A549 (cell line): ENCODE measurements at regions not wholly inside any gene's neighbourhood (a gene's known extent, or its start where the extent isn't known, plus 50 kb on each side); places are given as distances from the start of the nearest gene placed in this dataset.

ENCODE experiments used
- ATAC-seq, 2 experiments: fragments of 200-7000 bp in 1 of 2; fragments of >200 bp in 1 of 2; cut with Nextera tagmentation in 1 of 2; cut with Tn5 transposase in 1 of 2; 3 replicates each; pipeline versions ENCODE4 v1.8.0 to v1.9.1; 2018 to 2020; ENCODE audit warnings: mild to moderate bottlenecking in 1 of 2, moderate library complexity in 1 of 2
- CTCF ChIA-PET: fragments of 300-600 bp; sonication (Branson Sonifier 250); formaldehyde crosslinking; extraction: SDS; loops from one replicate; lab custom pipeline; 2021; ENCODE audit warnings: antibody characterized with exemption, inconsistent platforms; lab: Yijun Ruan, JAX
- POLR2A ChIA-PET: fragments of 350-600 bp; formaldehyde crosslinking; extraction: SDS; loops from one replicate; lab custom pipeline; 2021; ENCODE audit warnings: antibody characterized with exemption, inconsistent platforms; lab: Yijun Ruan, JAX
- DNase-seq, 2 experiments: peaks; one replicate each; pipeline versions ENCODE4 v3.0.0 to v3.0.0-alpha.2; 2011 to 2016; ENCODE audit warnings: low read depth in 1 of 2, low spot score in 1 of 2
- FAIRE-seq: peaks from 2 replicates; lab custom pipeline; 2011; peaks lifted over from hg19 to GRCh38; lab: Jason Lieb, UNC
- H3K27ac ChIP-seq, 2 experiments: fragments of >200 bp; sonication (Bioruptor Twin); formaldehyde crosslinking; 3 replicates each; pipeline ENCODE4 v1.5.1; 2016 to 2017
- H3K4me1 ChIP-seq: fragments of >200 bp; sonication (Bioruptor Twin); formaldehyde crosslinking; 3 replicates; pipeline ENCODE4 v1.6.1; 2016
- H3K4me2 ChIP-seq: fragments of >200 bp; sonication (Bioruptor Twin); formaldehyde crosslinking; 3 replicates; pipeline ENCODE4 v1.6.1; 2016
- H3K4me3 ChIP-seq: fragments of >200 bp; sonication (Bioruptor Twin); formaldehyde crosslinking; 3 replicates; pipeline ENCODE4 v1.5.1; 2016
- H3K9me3 ChIP-seq: fragments of >200 bp; sonication (Bioruptor Twin); formaldehyde crosslinking; 3 replicates; pipeline ENCODE4 v1.6.1; 2016
- CBX2 ChIP-seq: fragments of 200-600 bp; sonication (generic); IDR thresholded peaks from 2 replicates; pipeline ENCODE4 v1.6.1; 2016; ENCODE audit warnings: low read depth, mild to moderate bottlenecking, borderline replicate concordance
- CBX8 ChIP-seq: fragments of 200-600 bp; sonication (generic); IDR thresholded peaks from 2 replicates; pipeline ENCODE4 v1.6.1; 2016
- CEBPB ChIP-seq, 2 experiments: fragments of >200 bp in 1 of 2; sonication (Bioruptor Twin) in 1 of 2; formaldehyde crosslinking in 1 of 2; IDR thresholded peaks; 2 replicates each; pipeline ENCODE4 v1.6.1; 2012 to 2016
- CHD4 ChIP-seq: fragments of 200-600 bp; sonication (generic); IDR thresholded peaks from 2 replicates; pipeline ENCODE4 v1.6.1; 2016; ENCODE audit warnings: antibody characterized with exemption, mild to moderate bottlenecking, borderline replicate concordance
- EHMT2 ChIP-seq: fragments of 200-600 bp; sonication (generic); IDR thresholded peaks from 2 replicates; pipeline ENCODE4 v1.6.1; 2016; ENCODE audit warnings: antibody characterized with exemption, low read depth, mild to moderate bottlenecking, moderate library complexity
- EP300 ChIP-seq, 2 experiments: fragments of >200 bp; sonication (Bioruptor Twin); formaldehyde crosslinking; IDR thresholded peaks; 2 replicates in 1 of 2; 3 replicates in 1 of 2; pipeline ENCODE4 v1.6.1; 2016 to 2017
- ESRRA ChIP-seq: fragments of 150-350 bp; IDR thresholded peaks from 2 replicates; pipeline ENCODE4 v1.6.1; 2014; ENCODE audit warnings: mild to moderate bottlenecking, low read length, borderline replicate concordance
- FOSB ChIP-seq: fragments of 250-450 bp; sonication (Bioruptor Pico); IDR thresholded peaks from 2 replicates; pipeline ENCODE4 v1.5.0; 2020; ENCODE audit warnings: mild to moderate bottlenecking, moderate library complexity
- FOXS1 ChIP-seq: fragments of 250-450 bp; sonication (Bioruptor Pico); IDR thresholded peaks from 2 replicates; pipeline ENCODE4 v1.5.0; 2020; ENCODE audit warnings: mild to moderate bottlenecking, moderate library complexity
- HDAC2 ChIP-seq: fragments of 200-600 bp; sonication (generic); IDR thresholded peaks from 2 replicates; pipeline ENCODE4 v1.6.1; 2016
- HOXB5 ChIP-seq: fragments of 250-450 bp; sonication (Bioruptor Pico); IDR thresholded peaks from 2 replicates; pipeline ENCODE4 v1.5.0; 2020; ENCODE audit warnings: mild to moderate bottlenecking, moderate library complexity
- JUN ChIP-seq, 2 experiments: fragments of >200 bp; sonication (Bioruptor Twin); formaldehyde crosslinking; IDR thresholded peaks; 2 replicates in 1 of 2; 3 replicates in 1 of 2; pipeline ENCODE4 v1.6.1; 2016 to 2017
- JUNB ChIP-seq: fragments of >200 bp; sonication (Bioruptor Twin); formaldehyde crosslinking; IDR thresholded peaks from 2 replicates; pipeline ENCODE4 v1.6.1; 2016
- MAFK ChIP-seq: fragments of 450-650 bp; IDR thresholded peaks from 2 replicates; pipeline ENCODE4 v1.6.1; 2014; ENCODE audit not compliant: partially characterized antibody
- MAX ChIP-seq: IDR thresholded peaks from 2 replicates; pipeline ENCODE4 v1.6.1; 2012
- MAZ ChIP-seq: fragments of 150-350 bp; IDR thresholded peaks from 2 replicates; pipeline ENCODE4 v1.6.1; 2014; ENCODE audit warnings: antibody characterized with exemption, low read depth, low read length, borderline replicate concordance
- MYC ChIP-seq: IDR thresholded peaks from 2 replicates; pipeline ENCODE4 v1.6.1; 2012; ENCODE audit warnings: mild to moderate bottlenecking, inconsistent platforms, low read length, improper control_type of control experiment, borderline replicate concordance
- NFE2L2 ChIP-seq: fragments of 150-350 bp; conservative IDR thresholded peaks from 2 replicates; pipeline ENCODE4 v1.6.1; 2014; ENCODE audit warnings: low read length
- NPAS2 ChIP-seq: fragments of 250-450 bp; sonication (Bioruptor Pico); IDR thresholded peaks from 2 replicates; pipeline ENCODE4 v1.8.0; 2022; ENCODE audit warnings: mild to moderate bottlenecking, moderate library complexity, borderline replicate concordance
- PBX3 ChIP-seq: IDR thresholded peaks from 2 replicates; pipeline ENCODE4 v1.6.1; 2012
- PHF8 ChIP-seq: fragments of 200-600 bp; sonication (generic); IDR thresholded peaks from 2 replicates; pipeline ENCODE4 v1.6.1; 2016; ENCODE audit warnings: low read depth, mild to moderate bottlenecking, antibody characterized with exemption, moderate library complexity, borderline replicate concordance
- RCOR1 ChIP-seq: fragments of 150-350 bp; IDR thresholded peaks from 2 replicates; pipeline ENCODE4 v1.6.1; 2014; ENCODE audit warnings: antibody characterized with exemption, low read length, low read depth
- RNF2 ChIP-seq: fragments of 200-600 bp; sonication (generic); IDR thresholded peaks from 2 replicates; pipeline ENCODE4 v1.6.1; 2016; ENCODE audit warnings: low read depth, mild to moderate bottlenecking, antibody characterized with exemption, moderate library complexity, borderline replicate concordance
- SMC3 ChIP-seq: fragments of >200 bp; sonication (Bioruptor Twin); formaldehyde crosslinking; IDR thresholded peaks from 3 replicates; pipeline ENCODE4 v1.6.1; 2018; ENCODE audit warnings: inconsistent platforms
- TFCP2L1 ChIP-seq: fragments of 250-450 bp; sonication (Bioruptor Pico); IDR thresholded peaks from 2 replicates; pipeline ENCODE4 v1.5.0; 2021; ENCODE audit warnings: mild to moderate bottlenecking
- USF2 ChIP-seq: fragments of 450-650 bp; IDR thresholded peaks from 2 replicates; pipeline ENCODE4 v1.6.1; 2014; ENCODE audit warnings: antibody characterized with exemption
- ZC3H11A ChIP-seq: fragments of 450-650 bp; IDR thresholded peaks from 2 replicates; pipeline ENCODE4 v1.6.1; 2014; ENCODE audit warnings: antibody characterized with exemption, mild to moderate bottlenecking
- ZSCAN20 ChIP-seq: fragments of 250-450 bp; sonication (Bioruptor Pico); IDR thresholded peaks from 2 replicates; pipeline ENCODE4 v1.8.0; 2022; ENCODE audit warnings: mild to moderate bottlenecking, moderate library complexity
- WGBS: methylation state at CpG from one replicate; pipeline ENCODE4 v1.1.6; 2017; ENCODE audit errors: missing lambda C conversion rate; 5-methylcytosine and 5-hydroxymethylcytosine counted together
- TF ChIP-seq, protein P1 (sequence below): fragments of >200 bp; sonication (Bioruptor Twin); formaldehyde crosslinking; IDR thresholded peaks from 3 replicates; pipeline ENCODE4 v1.5.1; 2016
- TF ChIP-seq, protein P2 (sequence below): fragments of 200-600 bp; sonication (generic); IDR thresholded peaks from 2 replicates; pipeline ENCODE4 v1.6.1; 2016; ENCODE audit warnings: antibody characterized with exemption, mild to moderate bottlenecking, moderate library complexity

DNA sequence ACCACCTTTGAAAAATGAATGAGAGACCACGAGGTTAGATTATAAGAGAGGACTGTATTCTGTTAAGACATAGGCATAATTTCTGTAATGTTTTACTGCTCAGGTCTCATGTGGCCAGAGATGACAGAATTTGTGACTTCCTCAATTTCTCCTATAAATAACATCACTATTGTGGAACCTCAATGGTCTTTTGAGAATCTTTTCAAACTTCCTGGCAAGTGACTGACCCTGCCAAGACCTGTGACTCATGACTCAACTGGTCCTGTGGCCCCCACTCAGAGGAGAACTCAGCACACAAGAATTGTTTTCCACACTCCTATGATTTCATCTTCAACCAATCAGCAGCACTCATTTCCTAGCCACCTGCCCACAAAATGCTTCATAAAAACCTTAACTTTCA lies 508.2 kb upstream of the ATP2B1 start:
- no peak for DNase-seq

DNA sequence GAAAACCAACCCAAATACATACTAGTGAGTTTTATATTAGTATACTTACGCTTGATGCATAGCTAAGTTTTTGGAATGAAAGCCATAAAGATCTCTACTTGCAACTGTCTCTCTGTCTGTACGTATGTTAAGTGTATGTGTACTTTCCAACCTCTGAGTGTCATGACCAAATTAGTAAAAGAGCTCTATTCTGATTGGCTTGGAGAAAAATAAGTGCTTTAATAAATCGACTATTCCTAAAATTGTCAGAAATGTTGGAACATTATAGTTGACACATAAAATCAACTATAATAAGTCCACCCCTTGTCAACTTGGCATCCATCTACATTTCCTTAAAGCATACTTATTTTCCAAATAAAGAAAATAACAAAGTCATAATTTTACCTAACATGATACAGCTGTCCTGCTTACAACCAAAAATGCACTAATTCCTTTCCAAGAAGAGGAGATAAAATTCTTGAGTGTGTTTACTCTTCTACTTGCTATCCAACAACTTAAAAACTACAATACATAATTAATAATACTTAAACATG lies 507.4 kb upstream of the ATP2B1 start:
- Histone ChIP-seq H3K4me3 (no peak overlapping the region), H3K4me1 (no peaks in the 10 kb centered on the region), H3K9me3 (no peaks in the 10 kb centered on the region), H3K27ac (no peak overlapping the region), H3K4me2 (no peak overlapping the region)
- ATAC-seq = no peak
- POLR2A ChIA-PET = no interaction called here
- CTCF ChIA-PET = no interaction called here
- 35% methylated on average over 3 of the region's 3 CpGs for WGBS
- FAIRE-seq = peak; percentile 82
- no peak for DNase-seq
- TF ChIP-seq ZSCAN20 (CRISPR knock-in tag) (no peak), PHF8 (no peak), MAZ (no peak), JUN (IDR thresholded peaks at IDR 0.05) (no peak), TFCP2L1 (CRISPR knock-in tag) (no peak), CEBPB (IDR thresholded peaks at IDR 0.05) (no peak), FOXS1 (no peak), HOXB5 (CRISPR knock-in tag) (no peak), MAX (no peak), JUNB (no peak), MYC (no peak), NFE2L2 (no peak), CBX2 (no peak), RNF2 (no peak), ZC3H11A (no peak)

More for the DNA sequence above, 508.2 kb upstream of the ATP2B1 start:
- FAIRE-seq (no peak), ATAC-seq (no peak)
- Histone ChIP-seq H3K4me2 (no peak overlapping the region), H3K27ac (no peak overlapping the region), H3K4me1 (no peaks in the 10 kb centered on the region), H3K9me3 (no peaks in the 10 kb centered on the region), H3K4me3 (no peak overlapping the region)
- TF ChIP-seq MAX = no peak
- no peak for TF ChIP-seq CHD4
- TF ChIP-seq, protein P1, sequence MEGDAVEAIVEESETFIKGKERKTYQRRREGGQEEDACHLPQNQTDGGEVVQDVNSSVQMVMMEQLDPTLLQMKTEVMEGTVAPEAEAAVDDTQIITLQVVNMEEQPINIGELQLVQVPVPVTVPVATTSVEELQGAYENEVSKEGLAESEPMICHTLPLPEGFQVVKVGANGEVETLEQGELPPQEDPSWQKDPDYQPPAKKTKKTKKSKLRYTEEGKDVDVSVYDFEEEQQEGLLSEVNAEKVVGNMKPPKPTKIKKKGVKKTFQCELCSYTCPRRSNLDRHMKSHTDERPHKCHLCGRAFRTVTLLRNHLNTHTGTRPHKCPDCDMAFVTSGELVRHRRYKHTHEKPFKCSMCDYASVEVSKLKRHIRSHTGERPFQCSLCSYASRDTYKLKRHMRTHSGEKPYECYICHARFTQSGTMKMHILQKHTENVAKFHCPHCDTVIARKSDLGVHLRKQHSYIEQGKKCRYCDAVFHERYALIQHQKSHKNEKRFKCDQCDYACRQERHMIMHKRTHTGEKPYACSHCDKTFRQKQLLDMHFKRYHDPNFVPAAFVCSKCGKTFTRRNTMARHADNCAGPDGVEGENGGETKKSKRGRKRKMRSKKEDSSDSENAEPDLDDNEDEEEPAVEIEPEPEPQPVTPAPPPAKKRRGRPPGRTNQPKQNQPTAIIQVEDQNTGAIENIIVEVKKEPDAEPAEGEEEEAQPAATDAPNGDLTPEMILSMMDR = no peak
- TF ChIP-seq HDAC2 = no peak
- no peak for TF ChIP-seq FOSB (CRISPR knock-in tag)
- no peak for TF ChIP-seq MAFK
- no peak for TF ChIP-seq MAZ
- no peak for TF ChIP-seq RCOR1
- no peak for TF ChIP-seq ESRRA
- TF ChIP-seq EHMT2 = no peak
- TF ChIP-seq USF2 = no peak
- no peak for TF ChIP-seq SMC3
- TF ChIP-seq PBX3 = no peak
- no peak for TF ChIP-seq CBX8
- TF ChIP-seq NPAS2 (CRISPR knock-in tag) = no peak
- TF ChIP-seq EP300 (IDR thresholded peaks at IDR 0.05) = no peak
- TF ChIP-seq ZSCAN20 (CRISPR knock-in tag) = no peak
- TF ChIP-seq, protein P2, sequence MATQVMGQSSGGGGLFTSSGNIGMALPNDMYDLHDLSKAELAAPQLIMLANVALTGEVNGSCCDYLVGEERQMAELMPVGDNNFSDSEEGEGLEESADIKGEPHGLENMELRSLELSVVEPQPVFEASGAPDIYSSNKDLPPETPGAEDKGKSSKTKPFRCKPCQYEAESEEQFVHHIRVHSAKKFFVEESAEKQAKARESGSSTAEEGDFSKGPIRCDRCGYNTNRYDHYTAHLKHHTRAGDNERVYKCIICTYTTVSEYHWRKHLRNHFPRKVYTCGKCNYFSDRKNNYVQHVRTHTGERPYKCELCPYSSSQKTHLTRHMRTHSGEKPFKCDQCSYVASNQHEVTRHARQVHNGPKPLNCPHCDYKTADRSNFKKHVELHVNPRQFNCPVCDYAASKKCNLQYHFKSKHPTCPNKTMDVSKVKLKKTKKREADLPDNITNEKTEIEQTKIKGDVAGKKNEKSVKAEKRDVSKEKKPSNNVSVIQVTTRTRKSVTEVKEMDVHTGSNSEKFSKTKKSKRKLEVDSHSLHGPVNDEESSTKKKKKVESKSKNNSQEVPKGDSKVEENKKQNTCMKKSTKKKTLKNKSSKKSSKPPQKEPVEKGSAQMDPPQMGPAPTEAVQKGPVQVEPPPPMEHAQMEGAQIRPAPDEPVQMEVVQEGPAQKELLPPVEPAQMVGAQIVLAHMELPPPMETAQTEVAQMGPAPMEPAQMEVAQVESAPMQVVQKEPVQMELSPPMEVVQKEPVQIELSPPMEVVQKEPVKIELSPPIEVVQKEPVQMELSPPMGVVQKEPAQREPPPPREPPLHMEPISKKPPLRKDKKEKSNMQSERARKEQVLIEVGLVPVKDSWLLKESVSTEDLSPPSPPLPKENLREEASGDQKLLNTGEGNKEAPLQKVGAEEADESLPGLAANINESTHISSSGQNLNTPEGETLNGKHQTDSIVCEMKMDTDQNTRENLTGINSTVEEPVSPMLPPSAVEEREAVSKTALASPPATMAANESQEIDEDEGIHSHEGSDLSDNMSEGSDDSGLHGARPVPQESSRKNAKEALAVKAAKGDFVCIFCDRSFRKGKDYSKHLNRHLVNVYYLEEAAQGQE = no peak
- no peak for TF ChIP-seq HOXB5 (CRISPR knock-in tag)
- CTCF ChIA-PET = no interaction called here
- POLR2A ChIA-PET = no interaction called here
- 9% methylated on average over 1 of the region's 1 CpG for WGBS
